ENCODE measurements at regions not wholly inside any gene's neighbourhood (a gene's known extent, or its start where the extent isn't known, plus 50 kb on each side); places are given as distances from the start of the nearest gene placed in this dataset.
"Not testable (repeated sequence)": the region's sequence is repeated elsewhere in the genome, so short reads cannot be mapped to it uniquely, and the experiment has no call there.

GRCh38 chr1:22334860-22335550 lies 116.6 kb upstream of the ZBTB40 start:
- Histone ChIP-seq H3K27me3 (peaks cover 67% of the 10 kb centered on the region), H3K9me3 (no peaks in the 10 kb centered on the region), H3K27ac (no peak overlapping the region), H3K4me3 (no peak overlapping the region), H3K4me1 (no peaks in the 10 kb centered on the region), H3K36me3 (no peaks in the 10 kb centered on the region)
- WGBS, 2 donors (ENCODE audit: low coverage in 1 of 2), result 30 to 53% methylated on average over 3 to 4 of the region's 6 CpGs
- no peak for ATAC-seq
- TF ChIP-seq EP300 (IDR thresholded peaks at IDR 0.05) (no peak), CTCF (IDR thresholded peaks at IDR 0.05) (no peak), POLR2AphosphoS5 (IDR thresholded peaks at IDR 0.05) (no peak), POLR2A (IDR thresholded peaks at IDR 0.05) (no peak)

DNA sequence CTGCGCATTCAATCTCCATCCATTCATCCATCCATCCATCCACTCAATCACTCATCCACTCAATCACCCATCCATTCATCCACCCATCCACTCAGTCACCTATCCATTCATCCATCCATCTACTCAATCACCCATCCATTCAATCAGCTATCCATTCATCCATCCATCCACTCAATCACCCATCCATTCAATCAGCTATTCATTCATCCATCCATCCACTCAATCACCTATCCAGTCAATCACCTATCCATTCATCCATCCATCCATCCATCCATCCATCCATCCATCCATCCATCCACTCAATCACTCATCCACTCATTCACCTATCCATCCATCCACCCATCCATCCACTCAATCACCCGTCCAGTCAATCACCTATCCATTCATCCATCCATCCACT lies 115.4 kb upstream of the ZBTB40 start:
- H3K27ac ChIP-seq, H3K4me3 ChIP-seq, H3K4me1 ChIP-seq, H3K9me3 ChIP-seq, H3K36me3 ChIP-seq, ATAC-seq: not testable (repeated sequence)
- WGBS, 2 donors (ENCODE audit: low coverage in 1 of 2), result 79 to 95% methylated on average over 2 of the region's 2 CpGs
- H3K27me3 ChIP-seq, result peaks cover 65% of the 10 kb centered on the region

GRCh38 chr1:22336696-22337545 lies 114.7 kb upstream of the ZBTB40 start:
- peaks cover 64% of the 10 kb centered on the region for H3K27me3 ChIP-seq
- WGBS, 2 donors (ENCODE audit: low coverage in 1 of 2), result 55 to 83% methylated on average over 1 to 2 of the region's 2 CpGs
- ATAC-seq, result not testable (repeated sequence)

DNA sequence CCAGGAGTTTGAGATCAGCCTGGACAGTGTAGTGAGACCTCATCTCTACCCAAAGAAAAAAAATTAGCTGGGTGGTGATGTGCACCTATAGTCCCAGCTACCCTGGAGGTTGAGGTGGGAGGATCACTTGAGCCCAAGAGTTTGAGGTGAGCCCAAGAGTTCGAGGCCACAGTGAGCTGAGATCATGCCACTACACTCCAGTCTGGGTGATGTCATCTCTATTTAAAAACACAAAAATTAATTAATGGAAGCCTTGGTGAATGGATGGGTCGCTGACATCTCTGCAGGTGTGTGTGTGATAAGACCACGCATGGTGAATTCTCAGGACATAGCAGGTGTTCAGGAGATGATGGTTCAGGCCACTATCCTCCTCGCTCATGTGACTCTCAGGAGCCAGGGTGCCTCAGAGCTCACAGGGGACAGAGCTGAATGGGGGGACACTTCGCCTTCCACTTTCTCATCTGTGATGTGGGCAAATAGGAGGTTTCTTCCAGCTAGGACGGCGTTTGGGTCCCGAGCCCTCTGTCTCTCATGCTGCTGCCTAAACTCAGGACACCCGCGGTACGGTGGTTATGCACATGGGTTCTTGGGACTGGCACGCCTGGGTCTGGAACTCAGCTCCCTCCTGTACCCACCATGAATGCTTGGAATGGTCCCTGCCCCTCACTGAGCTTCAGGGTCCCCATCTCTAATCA lies 113.4 kb upstream of the ZBTB40 start:
- Histone ChIP-seq H3K27me3 (peaks cover 65% of the 10 kb centered on the region), H3K9me3 (no peaks in the 10 kb centered on the region), H3K4me1 (peaks cover 0 to 27% (median 7%) of the 10 kb centered on the region in 3 donors), H3K27ac (no peak overlapping the region), H3K36me3 (no peaks in the 10 kb centered on the region), H3K4me3 (no peak overlapping the region)
- ATAC-seq, result no peak
- 84 to 88% methylated on average over 8 to 9 of the region's 12 CpGs for WGBS, 2 donors (ENCODE audit: low coverage in 1 of 2)
- TF ChIP-seq EP300 (IDR thresholded peaks at IDR 0.05) (no peak), POLR2AphosphoS5 (IDR thresholded peaks at IDR 0.05) (no peak), POLR2A (IDR thresholded peaks at IDR 0.05) (no peak), CTCF (IDR thresholded peaks at IDR 0.05) (no peak)

More at GRCh38 chr1:22336696-22337545, 114.7 kb upstream of the ZBTB40 start:
- not testable (repeated sequence) for H3K27ac ChIP-seq, H3K4me3 ChIP-seq, H3K9me3 ChIP-seq, H3K36me3 ChIP-seq
- peaks cover 0 to 14% (median 0%) of the 10 kb centered on the region in 3 donors for H3K4me1 ChIP-seq

DNA sequence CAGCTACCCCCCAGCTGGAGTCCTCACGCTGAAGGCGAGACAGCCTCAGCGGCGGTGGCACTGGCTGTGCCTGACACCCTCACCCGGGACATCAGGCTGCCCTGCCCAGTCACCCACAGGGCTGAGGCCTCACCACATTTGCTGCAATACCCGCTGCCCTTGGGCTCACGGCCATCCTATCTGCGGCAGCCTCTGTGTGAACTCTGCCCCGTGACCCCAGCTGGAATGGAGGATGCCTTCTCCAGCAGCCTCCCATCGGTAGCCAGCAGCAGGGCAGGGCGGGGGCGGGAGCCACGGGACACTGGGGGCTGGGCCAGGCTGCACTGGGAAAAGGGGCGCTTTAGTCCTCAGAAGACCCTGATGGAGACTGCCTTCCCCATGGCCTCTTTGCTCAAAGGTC lies 112.4 kb upstream of the ZBTB40 start:
- Histone ChIP-seq H3K4me1 (peaks cover 0 to 37% (median 7%) of the 10 kb centered on the region in 3 donors), H3K27ac (no peak overlapping the region), H3K36me3 (no peaks in the 10 kb centered on the region), H3K27me3 (peaks cover 67% of the 10 kb centered on the region), H3K9me3 (no peaks in the 10 kb centered on the region), H3K4me3 (no peak overlapping the region)
- no peak for TF ChIP-seq CTCF (IDR thresholded peaks at IDR 0.05)
- no peak for TF ChIP-seq EP300 (IDR thresholded peaks at IDR 0.05)
- no peak for TF ChIP-seq POLR2AphosphoS5 (IDR thresholded peaks at IDR 0.05)
- TF ChIP-seq POLR2A (IDR thresholded peaks at IDR 0.05), result no peak
- WGBS, 2 donors (ENCODE audit: low coverage in 1 of 2), result 60% methylated on average over 4 of the region's 14 CpGs; no CpG with 5 or more reads in 1 of the 2 donors
- ATAC-seq, result no peak

All from gastroesophageal sphincter (tissue), 4 donors.